ENCODE measurements at regions not wholly inside any gene's neighbourhood (a gene's known extent, or its start where the extent isn't known, plus 50 kb on each side); places are given as distances from the start of the nearest gene placed in this dataset.
A peak's percentile ranks its signal among the peaks of the same experiment; 100 is the strongest.

GRCh38 chr15:39213385-39213840, 367.5 kb upstream of the THBS1 start:
- Histone ChIP-seq H3K4me1 (ENCODE audit: insufficient read depth, low read length) (no peaks in the 10 kb centered on the region), H3K9me3 (ENCODE audit: low read length) (no peaks in the 10 kb centered on the region), H3K27me3 (ENCODE audit: insufficient read depth, low read length, poor library complexity, severe bottlenecking) (no peaks in the 10 kb centered on the region), H3K36me3 (ENCODE audit: insufficient read depth, low read length) (no peaks in the 10 kb centered on the region), H3K4me3 (ENCODE audit: low read length) (no peak overlapping the region), H3K27ac (ENCODE audit: low read depth, low read length) (no peak overlapping the region)
- H3K36me3 Mint-ChIP-seq = no peaks in the 10 kb centered on the region
- H3K4me3 Mint-ChIP-seq = no peak overlapping the region
- no peak for DNase-seq
- ChIA-PET CTCF (no interaction called here), POLR2A (no interaction called here)
- peak overlapping the region in 1 of 8 donors; percentile 12 for H3K27ac Mint-ChIP-seq
- H3K9me3 Mint-ChIP-seq = peaks cover 3 to 11% (median 5%) of the 10 kb centered on the region in 5 donors
- peaks cover 17 to 35% of the 10 kb centered on the region in 2 donors for H3K27me3 Mint-ChIP-seq
- no peaks in the 10 kb centered on the region for H3K4me1 Mint-ChIP-seq

GRCh38 chr15:39215015-39215414, 365.9 kb upstream of the THBS1 start:
- Histone ChIP-seq H3K9me3 (ENCODE audit: low read length) (no peaks in the 10 kb centered on the region), H3K27ac (ENCODE audit: low read depth, low read length) (no peak overlapping the region), H3K27me3 (ENCODE audit: insufficient read depth, low read length, poor library complexity, severe bottlenecking) (no peaks in the 10 kb centered on the region), H3K4me1 (ENCODE audit: insufficient read depth, low read length) (no peaks in the 10 kb centered on the region), H3K36me3 (ENCODE audit: insufficient read depth, low read length) (no peaks in the 10 kb centered on the region), H3K4me3 (ENCODE audit: low read length) (no peak overlapping the region)
- no peaks in the 10 kb centered on the region for H3K4me1 Mint-ChIP-seq
- ChIA-PET POLR2A (no interaction called here), CTCF (no interaction called here)
- H3K27me3 Mint-ChIP-seq = peaks cover 15 to 41% of the 10 kb centered on the region in 2 donors
- no peak overlapping the region for H3K27ac Mint-ChIP-seq
- peak overlapping the region in 1 of 7 donors; percentile 4 for H3K4me3 Mint-ChIP-seq
- DNase-seq = no peak
- H3K9me3 Mint-ChIP-seq = peaks cover 5 to 14% (median 8%) of the 10 kb centered on the region in 5 donors
- H3K36me3 Mint-ChIP-seq = no peaks in the 10 kb centered on the region

GRCh38 chr15:39216816-39217215, 364.1 kb upstream of the THBS1 start:
- Mint-ChIP-seq H3K4me3 (no peak overlapping the region), H3K27me3 (peaks cover 13 to 38% of the 10 kb centered on the region in 2 donors), H3K4me1 (no peaks in the 10 kb centered on the region), H3K27ac (no peak overlapping the region), H3K9me3 (peaks cover under 1 to 8% (median 6%) of the 10 kb centered on the region in 5 donors), H3K36me3 (no peaks in the 10 kb centered on the region)
- no peaks in the 10 kb centered on the region for H3K36me3 ChIP-seq (ENCODE audit: insufficient read depth, low read length)
- no peak overlapping the region for H3K4me3 ChIP-seq (ENCODE audit: low read length)
- DNase-seq = no peak
- no peak overlapping the region for H3K27ac ChIP-seq (ENCODE audit: low read depth, low read length)
- no peaks in the 10 kb centered on the region for H3K9me3 ChIP-seq (ENCODE audit: low read length)
- no peaks in the 10 kb centered on the region for H3K4me1 ChIP-seq (ENCODE audit: insufficient read depth, low read length)
- no peaks in the 10 kb centered on the region for H3K27me3 ChIP-seq (ENCODE audit: insufficient read depth, low read length, poor library complexity, severe bottlenecking)
- CTCF ChIA-PET = no interaction called here
- POLR2A ChIA-PET = no interaction called here

GRCh38 chr15:39219608-39220007, 361.3 kb upstream of the THBS1 start:
- Mint-ChIP-seq H3K36me3 (no peaks in the 10 kb centered on the region), H3K9me3 (peaks cover 0 to 7% (median 5%) of the 10 kb centered on the region in 5 donors), H3K4me3 (no peak overlapping the region), H3K27me3 (peaks cover 10 to 33% of the 10 kb centered on the region in 2 donors), H3K4me1 (no peaks in the 10 kb centered on the region), H3K27ac (no peak overlapping the region)
- POLR2A ChIA-PET = no interaction called here
- CTCF ChIA-PET = no interaction called here
- no peak for DNase-seq
- Histone ChIP-seq H3K4me1 (ENCODE audit: insufficient read depth, low read length) (no peaks in the 10 kb centered on the region), H3K27ac (ENCODE audit: low read depth, low read length) (no peak overlapping the region), H3K9me3 (ENCODE audit: low read length) (no peaks in the 10 kb centered on the region), H3K36me3 (ENCODE audit: insufficient read depth, low read length) (no peaks in the 10 kb centered on the region), H3K4me3 (ENCODE audit: low read length) (no peak overlapping the region), H3K27me3 (ENCODE audit: insufficient read depth, low read length, poor library complexity, severe bottlenecking) (no peaks in the 10 kb centered on the region)

GRCh38 chr15:39226169-39226937, 354.5 kb upstream of the THBS1 start:
- H3K4me1 ChIP-seq (ENCODE audit: insufficient read depth, low read length) = no peaks in the 10 kb centered on the region
- Mint-ChIP-seq H3K4me1 (no peaks in the 10 kb centered on the region), H3K36me3 (no peaks in the 10 kb centered on the region), H3K27ac (no peak overlapping the region), H3K9me3 (peaks cover 0 to 3% (median 0%) of the 10 kb centered on the region in 5 donors), H3K27me3 (peaks cover 13 to 17% of the 10 kb centered on the region in 2 donors), H3K4me3 (no peak overlapping the region)
- H3K36me3 ChIP-seq (ENCODE audit: insufficient read depth, low read length) = no peaks in the 10 kb centered on the region
- ChIA-PET POLR2A (no interaction called here), CTCF (no interaction called here)
- no peak overlapping the region for H3K27ac ChIP-seq (ENCODE audit: low read depth, low read length)
- H3K27me3 ChIP-seq (ENCODE audit: insufficient read depth, low read length, poor library complexity, severe bottlenecking) = no peaks in the 10 kb centered on the region
- DNase-seq = no peak
- H3K4me3 ChIP-seq (ENCODE audit: low read length) = no peak overlapping the region
- no peaks in the 10 kb centered on the region for H3K9me3 ChIP-seq (ENCODE audit: low read length)

GRCh38 chr15:39227001-39227400, 353.9 kb upstream of the THBS1 start:
- no peak for DNase-seq
- Mint-ChIP-seq H3K36me3 (no peaks in the 10 kb centered on the region), H3K4me3 (no peak overlapping the region), H3K27me3 (peaks cover 11 to 17% of the 10 kb centered on the region in 2 donors), H3K27ac (no peak overlapping the region), H3K4me1 (no peaks in the 10 kb centered on the region), H3K9me3 (peaks cover 0 to 3% (median 0%) of the 10 kb centered on the region in 5 donors)
- Histone ChIP-seq H3K27me3 (ENCODE audit: insufficient read depth, low read length, poor library complexity, severe bottlenecking) (no peaks in the 10 kb centered on the region), H3K9me3 (ENCODE audit: low read length) (no peaks in the 10 kb centered on the region), H3K36me3 (ENCODE audit: insufficient read depth, low read length) (no peaks in the 10 kb centered on the region), H3K4me1 (ENCODE audit: insufficient read depth, low read length) (no peaks in the 10 kb centered on the region), H3K4me3 (ENCODE audit: low read length) (no peak overlapping the region), H3K27ac (ENCODE audit: low read depth, low read length) (no peak overlapping the region)
- CTCF ChIA-PET = no interaction called here
- POLR2A ChIA-PET = no interaction called here

- peaks cover 0 to 2% (median 0%) of the 10 kb centered on the region in 5 donors for H3K9me3 Mint-ChIP-seq
- CTCF ChIA-PET = no interaction called here
- H3K27ac Mint-ChIP-seq = no peak overlapping the region
Measured at GRCh38 chr15:39228889-39229288, 352.0 kb upstream of the THBS1 start.

GRCh38 chr15:39230205-39230907, 350.5 kb upstream of the THBS1 start:
- CTCF ChIA-PET = no interaction called here
- Histone ChIP-seq H3K4me3 (ENCODE audit: low read length) (no peak overlapping the region), H3K4me1 (ENCODE audit: insufficient read depth, low read length) (no peaks in the 10 kb centered on the region), H3K9me3 (ENCODE audit: low read length) (no peaks in the 10 kb centered on the region), H3K27ac (ENCODE audit: low read depth, low read length) (no peak overlapping the region), H3K27me3 (ENCODE audit: insufficient read depth, low read length, poor library complexity, severe bottlenecking) (no peaks in the 10 kb centered on the region), H3K36me3 (ENCODE audit: insufficient read depth, low read length) (no peaks in the 10 kb centered on the region)
- Mint-ChIP-seq H3K9me3 (no peaks in the 10 kb centered on the region), H3K27ac (no peak overlapping the region), H3K4me1 (no peaks in the 10 kb centered on the region), H3K4me3 (no peak overlapping the region), H3K27me3 (peaks cover 16 to 17% of the 10 kb centered on the region in 2 donors), H3K36me3 (no peaks in the 10 kb centered on the region)
- DNase-seq = no peak
- POLR2A ChIA-PET = no interaction called here

More at GRCh38 chr15:39228889-39229288, 352.0 kb upstream of the THBS1 start:
- Histone ChIP-seq H3K27ac (ENCODE audit: low read depth, low read length) (no peak overlapping the region), H3K27me3 (ENCODE audit: insufficient read depth, low read length, poor library complexity, severe bottlenecking) (no peaks in the 10 kb centered on the region), H3K4me1 (ENCODE audit: insufficient read depth, low read length) (no peaks in the 10 kb centered on the region), H3K9me3 (ENCODE audit: low read length) (no peaks in the 10 kb centered on the region), H3K4me3 (ENCODE audit: low read length) (no peak overlapping the region), H3K36me3 (ENCODE audit: insufficient read depth, low read length) (no peaks in the 10 kb centered on the region)
- POLR2A ChIA-PET = no interaction called here
- peaks cover 17 to 24% of the 10 kb centered on the region in 2 donors for H3K27me3 Mint-ChIP-seq
- no peak for DNase-seq
- no peaks in the 10 kb centered on the region for H3K36me3 Mint-ChIP-seq
- H3K4me1 Mint-ChIP-seq = no peaks in the 10 kb centered on the region
- H3K4me3 Mint-ChIP-seq = no peak overlapping the region
